Motor neuron (in vitro differentiated cells): ENCODE measurements at regions not wholly inside any gene's neighbourhood (a gene's known extent, or its start where the extent isn't known, plus 50 kb on each side); places are given as distances from the start of the nearest gene placed in this dataset.

Experiments
- ATAC-seq, 8 experiments: fragments of 200-7000 bp; cut with Tn5 transposase; replicated peaks in 6 of 8; 2 replicates each; pipeline ENCODE4 v1.8.0; 2021; ENCODE audit warnings: mild to moderate bottlenecking in 8 of 8, moderate library complexity in 8 of 8
- H3K27ac ChIP-seq, 2 donors: fragments of 250-450 bp; sonication (Bioruptor Pico); 2 replicates each; pipeline ENCODE4 v1.9.0; 2021; ENCODE audit warnings: antibody characterized with exemption in 2 of 2, mild to moderate bottlenecking in 2 of 2, moderate library complexity in 1 of 2
- H3K4me1 ChIP-seq, 2 donors: fragments of 250-450 bp; sonication (Bioruptor Pico); replicated peaks in 1 of 2; 2 replicates each; pipeline ENCODE4 v1.6.1; 2021; ENCODE audit warnings: antibody characterized with exemption in 2 of 2, mild to moderate bottlenecking in 2 of 2, moderate library complexity in 1 of 2
- H3K4me3 ChIP-seq, 5 donors: fragments of 250-450 bp; sonication (Bioruptor Pico); 2 replicates each; pipeline ENCODE4 v1.9.0; 2021; ENCODE audit warnings: antibody characterized with exemption in 5 of 5, mild to moderate bottlenecking in 5 of 5, moderate library complexity in 4 of 5
- WGBS, 10 experiments: fragments of 450-650 bp; shearing (Covaris generic); methylation state at CpG; one replicate each; pipeline ENCODE4 v1.0.0; 2022; 5-methylcytosine and 5-hydroxymethylcytosine counted together
- in situ Hi-C, 9 experiments: fragments of 400-800 bp; cut with MboI; loops; one replicate each; pipeline ENCODE4 v1.15.0; 2021; ENCODE audit warnings: low sequenced_read_pairs in 9 of 9, low pct_unique_long_range_greater_than_20kb in 2 of 9; ENCODE audit not compliant: unreplicated experiment in 9 of 9

GRCh38 chr5:136924490-136924889 is 559.1 kb upstream of the TRPC7 start:
- Histone ChIP-seq H3K4me1 (peaks cover 0 to 6% of the 10 kb centered on the region in 2 donors), H3K4me3 (no peak overlapping the region), H3K27ac (no peak overlapping the region)
- ATAC-seq = no peak
- 67 to 86% methylated on average over 1 of the region's 1 CpG; no CpG with 5 or more reads in 8 of the 10 experiments for WGBS, 10 experiments
- in situ Hi-C loops = no loop called here

GRCh38 chr5:136910625-136911024 is 545.3 kb upstream of the TRPC7 start:
- no peak for ATAC-seq
- in situ Hi-C loops = no loop called here
- H3K4me3 ChIP-seq = no peak overlapping the region
- H3K27ac ChIP-seq = no peak overlapping the region
- WGBS, 10 experiments = 14 to 100% (median 38%) methylated on average over 1 to 2 of the region's 2 CpGs; no CpG with 5 or more reads in 7 of the 10 experiments
- H3K4me1 ChIP-seq = no peaks in the 10 kb centered on the region

- Histone ChIP-seq H3K4me1 (no peaks in the 10 kb centered on the region), H3K27ac (no peak overlapping the region), H3K4me3 (no peak overlapping the region)
- in situ Hi-C loops = no loop called here
- no peak for ATAC-seq
- 20 to 100% (median 66%) methylated on average over 1 to 2 of the region's 2 CpGs; no CpG with 5 or more reads in 2 of the 10 experiments for WGBS, 10 experiments
Observed at GRCh38 chr5:136909906-136910305, 544.6 kb upstream of the TRPC7 start.

GRCh38 chr5:136907371-136907770 is 542.0 kb upstream of the TRPC7 start:
- in situ Hi-C loops = no loop called here
- no peak for ATAC-seq
- Histone ChIP-seq H3K4me1 (no peaks in the 10 kb centered on the region), H3K27ac (no peak overlapping the region), H3K4me3 (no peak overlapping the region)
- WGBS, 10 experiments = 0 to 88% (median 55%) methylated on average over 1 to 3 of the region's 3 CpGs; no CpG with 5 or more reads in 4 of the 10 experiments

GRCh38 chr5:136906545-136906944 is 541.2 kb upstream of the TRPC7 start:
- 20 to 100% (median 83%) methylated on average over 1 of the region's 1 CpG; no CpG with 5 or more reads in 6 of the 10 experiments for WGBS, 10 experiments
- H3K4me1 ChIP-seq = no peaks in the 10 kb centered on the region
- H3K4me3 ChIP-seq = no peak overlapping the region
- in situ Hi-C loops = no loop called here
- ATAC-seq = no peak
- H3K27ac ChIP-seq = no peak overlapping the region

GRCh38 chr5:136905571-136905970 is 540.2 kb upstream of the TRPC7 start:
- peak in 3 of 8 experiments; percentile 24 to 81 (median 39) for ATAC-seq

GRCh38 chr5:136894070-136894469 is 528.7 kb upstream of the TRPC7 start:
- peak in 3 of 8 experiments; percentile 55 to 65 (median 63) for ATAC-seq
- H3K27ac ChIP-seq = no peak overlapping the region
- H3K4me3 ChIP-seq = no peak overlapping the region
- H3K4me1 ChIP-seq = peaks cover 10 to 15% of the 10 kb centered on the region in 2 donors
- in situ Hi-C loops = no loop called here
- WGBS, 10 experiments = 44 to 95% (median 59%) methylated on average over 3 to 5 of the region's 5 CpGs

More at GRCh38 chr5:136905571-136905970, 540.2 kb upstream of the TRPC7 start:
- no peak overlapping the region for H3K4me3 ChIP-seq
- H3K4me1 ChIP-seq = no peaks in the 10 kb centered on the region
- in situ Hi-C loops = no loop called here
- H3K27ac ChIP-seq = no peak overlapping the region

- WGBS, 10 experiments = 11 to 61% (median 40%) methylated on average over 1 to 3 of the region's 3 CpGs; no CpG with 5 or more reads in 5 of the 10 experiments
- Histone ChIP-seq H3K4me1 (peaks cover 10 to 15% of the 10 kb centered on the region in 2 donors), H3K27ac (peak overlapping the region; percentile 2 to 11), H3K4me3 (no peak overlapping the region)
- in situ Hi-C loops = no loop called here
- ATAC-seq = peak in 5 of 8 experiments; percentile 39 to 58 (median 48)
Observed at GRCh38 chr5:136892000-136892399, 526.7 kb upstream of the TRPC7 start.

- H3K4me1 ChIP-seq = peaks cover 10 to 16% of the 10 kb centered on the region in 2 donors
- in situ Hi-C loops = no loop called here
- WGBS, 10 experiments = 0 to 65% (median 14%) methylated on average over 1 to 6 of the region's 6 CpGs; no CpG with 5 or more reads in 1 of the 10 experiments
- peak in 5 of 8 experiments; percentile 87 to 95 (median 93) for ATAC-seq
- H3K27ac ChIP-seq = peak overlapping the region; percentile 2 to 11
- H3K4me3 ChIP-seq = no peak overlapping the region
Observed at GRCh38 chr5:136891175-136891972, 526.0 kb upstream of the TRPC7 start.

GRCh38 chr5:136890431-136891148 is 525.2 kb upstream of the TRPC7 start:
- 7 to 100% (median 73%) methylated on average over 1 to 2 of the region's 2 CpGs; no CpG with 5 or more reads in 4 of the 10 experiments for WGBS, 10 experiments
- ATAC-seq = no peak
- H3K4me3 ChIP-seq = no peak overlapping the region
- H3K27ac ChIP-seq = no peak overlapping the region
- in situ Hi-C loops = no loop called here
- H3K4me1 ChIP-seq = peaks cover 10 to 16% of the 10 kb centered on the region in 2 donors

- Histone ChIP-seq H3K4me1 (peaks cover 5 to 6% of the 10 kb centered on the region in 2 donors), H3K4me3 (no peak overlapping the region), H3K27ac (no peak overlapping the region)
- peak in 5 of 8 experiments; percentile 46 to 90 (median 86) for ATAC-seq
- in situ Hi-C loops = no loop called here
- 0 to 100% (median 71%) methylated on average over 1 to 3 of the region's 3 CpGs; no CpG with 5 or more reads in 3 of the 10 experiments for WGBS, 10 experiments
Observed at GRCh38 chr5:136886608-136887007, 521.3 kb upstream of the TRPC7 start.

GRCh38 chr5:136864960-136865359 is 499.6 kb upstream of the TRPC7 start:
- no peak for ATAC-seq
- Histone ChIP-seq H3K27ac (no peak overlapping the region), H3K4me1 (no peaks in the 10 kb centered on the region), H3K4me3 (no peak overlapping the region)
- whole genome bisulfite sequencing, 10 experiments = 43 to 100% (median 96%) methylated on average over 1 to 3 of the region's 4 CpGs; no CpG with 5 or more reads in 5 of the 10 experiments
- in situ Hi-C loops = no loop called here

GRCh38 chr5:136856648-136857047 is 491.3 kb upstream of the TRPC7 start:
- no peak for ATAC-seq
- Histone ChIP-seq H3K4me3 (no peak overlapping the region), H3K27ac (no peak overlapping the region), H3K4me1 (no peaks in the 10 kb centered on the region)
- WGBS, 10 experiments = 20 to 100% (median 80%) methylated on average over 1 to 3 of the region's 3 CpGs
- in situ Hi-C loops = no loop called here
